ENCODE measurements at regions not wholly inside any gene's neighbourhood (a gene's known extent, or its start where the extent isn't known, plus 50 kb on each side); places are given as distances from the start of the nearest gene placed in this dataset.

DNA sequence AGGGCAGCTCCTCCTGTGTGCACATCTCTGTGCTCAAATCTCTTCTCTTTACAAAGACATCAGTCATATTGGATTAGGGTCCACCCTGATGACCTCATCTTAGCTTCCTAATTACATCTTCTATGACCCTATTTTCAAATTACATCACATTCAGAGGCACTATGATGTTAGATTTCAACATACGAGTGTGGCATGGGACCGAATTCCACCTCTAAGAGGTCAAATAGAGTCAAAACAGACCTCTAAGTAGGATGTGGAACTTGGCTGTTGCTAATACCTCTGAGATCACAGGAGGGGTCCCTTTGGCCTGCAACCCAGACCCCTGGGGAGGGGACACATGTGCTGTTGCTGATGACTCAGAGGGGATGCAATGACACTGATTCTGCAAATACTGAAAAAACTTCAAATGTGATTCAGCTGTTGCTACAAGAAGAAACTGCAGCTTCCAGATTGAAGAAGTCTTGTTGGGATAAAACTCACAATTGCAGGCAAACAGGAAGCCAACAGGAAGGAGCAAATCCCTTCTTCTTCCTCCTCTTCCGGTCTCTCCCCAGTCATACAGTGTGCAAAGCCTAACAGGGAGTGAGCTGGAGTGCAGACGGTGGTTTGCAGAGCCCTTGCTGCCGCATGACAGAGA lies 216.2 kb downstream of the MYLK4 start:
- H3K4me1 ChIP-seq (ENCODE audit: control insufficient read depth, insufficient read depth, low read length) = no peaks in the 10 kb centered on the region
- DNase-seq = no peak
- no peak overlapping the region for H3K9ac ChIP-seq (ENCODE audit: extremely low read depth, low read length, poor library complexity, severe bottlenecking)
- Mint-ChIP-seq H3K36me3 (ENCODE audit: low read depth) (no peaks in the 10 kb centered on the region), H3K4me3 (no peak overlapping the region), H3K9me3 (peaks cover 2% of the 10 kb centered on the region), H3K27me3 (ENCODE audit: insufficient read depth) (peaks cover 2% of the 10 kb centered on the region), H3K4me1 (no peaks in the 10 kb centered on the region), H3K27ac (no peak overlapping the region)
- no peaks in the 10 kb centered on the region for H3K36me3 ChIP-seq (ENCODE audit: control insufficient read depth, insufficient read depth, low read length)
- TF ChIP-seq CTCF (conservative IDR thresholded peaks at IDR 0.05) = no peak
- 86% methylated on average over 5 of the region's 5 CpGs; no CpG with 5 or more reads in 1 of the 2 experiments for WGBS, 2 experiments (ENCODE audit: insufficient coverage in 1 of 2, insufficient read length in 1 of 2)
- no peak overlapping the region for H3K4me3 ChIP-seq (ENCODE audit: low read length)
- H3K27me3 ChIP-seq (ENCODE audit: control insufficient read depth, insufficient read depth, low read length, poor library complexity, severe bottlenecking) = no peaks in the 10 kb centered on the region
- H3K27ac ChIP-seq (ENCODE audit: low read depth, low read length) = no peak overlapping the region
- no peaks in the 10 kb centered on the region for H3K9me3 ChIP-seq (ENCODE audit: control insufficient read depth, low read length)

DNA sequence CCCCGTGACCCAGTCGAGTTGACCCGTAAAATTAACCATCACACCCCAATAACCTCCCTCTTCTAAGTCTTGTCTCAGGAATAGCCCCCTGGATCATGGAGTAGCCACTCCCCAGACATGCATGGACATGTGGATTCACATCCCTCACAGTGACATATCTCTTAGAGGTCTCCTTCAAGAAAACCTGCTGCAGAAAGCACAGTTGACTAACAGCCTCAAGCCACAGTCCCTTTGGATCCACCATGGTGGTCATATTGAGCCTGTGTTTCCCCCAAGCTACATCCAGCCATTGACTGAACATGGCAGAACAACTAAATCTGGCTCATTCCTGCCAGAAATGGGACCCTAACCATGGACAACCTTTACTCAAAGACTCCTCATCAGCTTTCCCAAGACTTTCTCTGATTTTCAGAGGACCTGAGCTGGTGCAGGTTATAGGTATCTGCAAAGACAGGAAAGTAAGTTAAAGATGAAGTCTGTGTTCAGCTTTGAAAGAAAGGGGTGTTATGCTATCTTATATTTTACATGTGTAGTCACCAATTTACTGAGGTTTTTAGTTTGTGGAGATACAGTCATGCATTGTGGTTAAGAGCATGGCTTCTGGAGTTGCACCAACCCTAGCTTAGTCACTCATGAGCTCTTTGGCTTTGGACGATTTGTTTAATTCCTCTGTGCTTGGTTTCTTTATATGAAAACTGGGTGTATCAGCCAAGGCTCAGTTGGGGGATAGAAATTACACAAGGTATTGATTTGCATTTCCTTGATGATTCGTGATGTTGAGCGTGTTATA lies 219.1 kb downstream of the MYLK4 start:
- WGBS, 2 experiments (ENCODE audit: insufficient coverage in 1 of 2, insufficient read length in 1 of 2) = 89 to 100% methylated on average over 1 to 6 of the region's 6 CpGs
- H3K36me3 Mint-ChIP-seq (ENCODE audit: low read depth) = no peaks in the 10 kb centered on the region
- H3K4me1 ChIP-seq (ENCODE audit: control insufficient read depth, insufficient read depth, low read length) = no peaks in the 10 kb centered on the region
- no peak overlapping the region for H3K4me3 ChIP-seq (ENCODE audit: low read length)
- H3K36me3 ChIP-seq (ENCODE audit: control insufficient read depth, insufficient read depth, low read length) = no peaks in the 10 kb centered on the region
- H3K9me3 ChIP-seq (ENCODE audit: control insufficient read depth, low read length) = no peaks in the 10 kb centered on the region
- no peak for DNase-seq
- no peak overlapping the region for H3K27ac Mint-ChIP-seq
- no peaks in the 10 kb centered on the region for H3K27me3 ChIP-seq (ENCODE audit: control insufficient read depth, insufficient read depth, low read length, poor library complexity, severe bottlenecking)
- no peak overlapping the region for H3K9ac ChIP-seq (ENCODE audit: extremely low read depth, low read length, poor library complexity, severe bottlenecking)
- TF ChIP-seq CTCF (conservative IDR thresholded peaks at IDR 0.05) = no peak
- H3K27me3 Mint-ChIP-seq (ENCODE audit: insufficient read depth) = no peaks in the 10 kb centered on the region
- H3K4me3 Mint-ChIP-seq = no peak overlapping the region
- peaks cover 2% of the 10 kb centered on the region for H3K9me3 Mint-ChIP-seq
- no peak overlapping the region for H3K27ac ChIP-seq (ENCODE audit: low read depth, low read length)
- H3K4me1 Mint-ChIP-seq = no peaks in the 10 kb centered on the region

- Histone ChIP-seq H3K9ac (ENCODE audit: extremely low read depth, low read length, poor library complexity, severe bottlenecking) (no peak overlapping the region), H3K4me3 (ENCODE audit: low read length) (no peak overlapping the region), H3K4me1 (ENCODE audit: control insufficient read depth, insufficient read depth, low read length) (no peaks in the 10 kb centered on the region), H3K27me3 (ENCODE audit: control insufficient read depth, insufficient read depth, low read length, poor library complexity, severe bottlenecking) (no peaks in the 10 kb centered on the region), H3K36me3 (ENCODE audit: control insufficient read depth, insufficient read depth, low read length) (no peaks in the 10 kb centered on the region), H3K9me3 (ENCODE audit: control insufficient read depth, low read length) (peaks cover 7% of the 10 kb centered on the region), H3K27ac (ENCODE audit: low read depth, low read length) (no peak overlapping the region)
- Mint-ChIP-seq H3K4me3 (no peak overlapping the region), H3K27me3 (ENCODE audit: insufficient read depth) (no peaks in the 10 kb centered on the region), H3K27ac (no peak overlapping the region), H3K4me1 (no peaks in the 10 kb centered on the region), H3K9me3 (peaks cover 11% of the 10 kb centered on the region), H3K36me3 (ENCODE audit: low read depth) (peaks cover 1% of the 10 kb centered on the region)
- DNase-seq = no peak
- 62 to 78% methylated on average over 6 to 7 of the region's 7 CpGs for WGBS, 2 experiments (ENCODE audit: insufficient coverage in 1 of 2, insufficient read length in 1 of 2)
- no peak for TF ChIP-seq CTCF (conservative IDR thresholded peaks at IDR 0.05)
Measured at GRCh38 chr6:2529211-2529719, 221.5 kb downstream of the MYLK4 start.

Data from endodermal cell (in vitro differentiated cells).